ENCODE measurements at regions not wholly inside any gene's neighbourhood (a gene's known extent, or its start where the extent isn't known, plus 50 kb on each side); places are given as distances from the start of the nearest gene placed in this dataset.

GRCh38 chr4:184273166-184274147, 55.8 kb upstream of the ENPP6 start:
- TF ChIP-seq CTCF (IDR thresholded peaks at IDR 0.05 in 8 of 11, conservative IDR thresholded peaks at IDR 0.05 in 3 of 11) (no peak), POLR2A (IDR thresholded peaks at IDR 0.05) (no peak), POLR2AphosphoS5 (IDR thresholded peaks at IDR 0.05) (no peak)

All from spleen (tissue), 7 donors.